HAP-1 (cell line): ENCODE measurements at regions not wholly inside any gene's neighbourhood (a gene's known extent, or its start where the extent isn't known, plus 50 kb on each side); places are given as distances from the start of the nearest gene placed in this dataset.

Experiments
- DNase-seq, 2 experiments: peaks; one replicate each; pipeline ENCODE4 v3.0.0-alpha.2; 2016 to 2020; ENCODE audit warnings: low spot score in 2 of 2
- H3K27me3 ChIP-seq: fragments of 250-450 bp; sonication (Bioruptor Pico); 2 replicates; pipeline ENCODE4 v1.5.1; 2020; ENCODE audit warnings: low read depth, mild to moderate bottlenecking, moderate library complexity
- H3K36me3 ChIP-seq: fragments of 250-450 bp; sonication (Bioruptor Pico); replicated peaks from 2 replicates; pipeline ENCODE4 v1.5.1; 2020; ENCODE audit warnings: mild to moderate bottlenecking
- H3K4me1 ChIP-seq: fragments of 250-450 bp; sonication (Bioruptor Pico); 2 replicates; pipeline ENCODE4 v1.5.1; 2020; ENCODE audit warnings: mild to moderate bottlenecking
- H3K4me3 ChIP-seq: fragments of 250-450 bp; sonication (Bioruptor Pico); 2 replicates; pipeline ENCODE4 v1.5.1; 2020; ENCODE audit warnings: mild to moderate bottlenecking, moderate library complexity
- H3K9me3 ChIP-seq: fragments of 250-450 bp; sonication (Bioruptor Pico); 2 replicates; pipeline ENCODE4 v1.5.1; 2020; ENCODE audit warnings: mild to moderate bottlenecking, moderate library complexity
- in situ Hi-C: fragments of 300-500 bp; cut with MboI; formaldehyde crosslinking; loops from 3 replicates; pipeline ENCODE4 v1.14.3; 2020; ENCODE audit warnings: low sequenced_read_pairs, inconsistent platforms, mixed read lengths

GRCh38 chr1:184141361-184141880, 89.9 kb downstream of the TSEN15 start:
- H3K9me3 ChIP-seq = no peaks in the 10 kb centered on the region; the same call in 1 of the 2 replicates
- H3K27me3 ChIP-seq = no peaks in the 10 kb centered on the region
- in situ Hi-C loops = no loop called here
- H3K4me3 ChIP-seq = no peak overlapping the region
- no peaks in the 10 kb centered on the region for H3K36me3 ChIP-seq
- DNase-seq = no peak
- no peaks in the 10 kb centered on the region for H3K4me1 ChIP-seq

GRCh38 chr1:184143449-184143848, 91.9 kb downstream of the TSEN15 start:
- no peaks in the 10 kb centered on the region for H3K4me1 ChIP-seq
- no peaks in the 10 kb centered on the region for H3K9me3 ChIP-seq
- in situ Hi-C loops = no loop called here
- no peaks in the 10 kb centered on the region for H3K36me3 ChIP-seq
- no peak for DNase-seq
- H3K27me3 ChIP-seq = no peaks in the 10 kb centered on the region
- H3K4me3 ChIP-seq = no peak overlapping the region

DNA sequence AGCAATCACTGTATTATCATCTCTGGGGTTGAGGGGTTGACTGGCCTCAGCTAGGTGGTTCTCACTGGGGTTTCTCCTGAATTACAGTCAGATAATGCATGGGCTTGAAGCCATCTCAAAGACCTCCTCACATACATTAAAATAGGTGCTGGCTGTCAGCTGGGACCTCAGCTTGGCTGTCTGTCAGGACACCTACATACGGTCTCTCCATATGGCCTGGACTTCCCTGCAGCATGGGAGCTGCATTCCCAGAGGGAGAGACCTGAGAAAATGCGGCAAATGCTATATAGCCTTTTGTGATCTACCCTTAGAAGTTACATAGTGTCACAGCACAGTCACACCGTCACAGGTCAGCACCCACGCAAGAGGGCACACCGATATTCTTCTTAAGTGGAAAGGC, 93.6 kb downstream of the TSEN15 start:
- Histone ChIP-seq H3K4me3 (no peak overlapping the region), H3K27me3 (no peaks in the 10 kb centered on the region), H3K36me3 (no peaks in the 10 kb centered on the region), H3K4me1 (no peaks in the 10 kb centered on the region), H3K9me3 (no peaks in the 10 kb centered on the region)
- in situ Hi-C loops = no loop called here
- DNase-seq = no peak

GRCh38 chr1:184146202-184146601, 94.7 kb downstream of the TSEN15 start:
- DNase-seq = no peak
- Histone ChIP-seq H3K27me3 (no peaks in the 10 kb centered on the region), H3K4me1 (no peaks in the 10 kb centered on the region), H3K9me3 (no peaks in the 10 kb centered on the region), H3K36me3 (no peaks in the 10 kb centered on the region), H3K4me3 (no peak overlapping the region)
- in situ Hi-C loops = no loop called here

DNA sequence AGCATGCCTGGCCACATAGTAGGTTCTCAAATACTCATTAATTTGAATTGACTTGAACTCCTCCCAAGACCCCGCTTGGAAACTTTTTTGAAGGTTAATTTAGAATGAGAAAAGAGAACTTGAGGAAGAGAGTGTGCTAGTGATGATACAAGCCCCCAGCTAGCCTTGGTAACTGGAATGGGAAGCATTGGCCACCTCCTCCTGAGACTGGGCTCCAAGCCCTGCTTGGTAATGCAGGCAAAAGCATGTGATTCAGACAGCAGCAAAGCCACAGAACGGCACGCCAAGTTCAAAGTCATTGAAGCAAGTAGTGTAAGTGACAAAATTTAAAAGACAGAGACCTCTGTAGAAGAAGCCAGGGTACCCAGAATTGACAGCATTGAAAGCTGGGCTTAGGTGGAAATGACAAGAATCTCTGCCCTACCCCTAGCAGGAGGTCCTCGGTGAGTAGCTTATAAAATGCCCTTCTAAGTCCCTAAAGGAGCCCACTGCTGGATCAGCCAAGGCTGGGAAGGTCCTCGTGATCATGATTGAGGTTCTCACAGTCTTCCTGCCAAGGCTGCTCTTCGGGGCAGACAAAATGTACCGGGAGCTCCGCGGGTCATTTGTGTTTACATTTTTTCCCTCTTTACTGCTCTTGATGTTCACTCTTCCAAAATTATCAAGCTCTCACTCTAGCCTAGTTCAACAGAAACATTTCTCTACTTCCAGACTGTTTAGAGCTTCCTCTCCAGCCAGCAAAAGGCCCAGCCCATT, 99.4 kb downstream of the TSEN15 start:
- no peak for DNase-seq
- Histone ChIP-seq H3K4me3 (no peak overlapping the region), H3K36me3 (no peaks in the 10 kb centered on the region), H3K4me1 (no peaks in the 10 kb centered on the region), H3K27me3 (no peaks in the 10 kb centered on the region), H3K9me3 (no peaks in the 10 kb centered on the region)
- in situ Hi-C loops = no loop called here

- Histone ChIP-seq H3K27me3 (no peaks in the 10 kb centered on the region), H3K4me3 (no peak overlapping the region), H3K9me3 (no peaks in the 10 kb centered on the region), H3K4me1 (no peaks in the 10 kb centered on the region), H3K36me3 (no peaks in the 10 kb centered on the region)
- in situ Hi-C loops = no loop called here
- no peak for DNase-seq
Measured at GRCh38 chr1:184152434-184152898, 100.9 kb downstream of the TSEN15 start.

DNA sequence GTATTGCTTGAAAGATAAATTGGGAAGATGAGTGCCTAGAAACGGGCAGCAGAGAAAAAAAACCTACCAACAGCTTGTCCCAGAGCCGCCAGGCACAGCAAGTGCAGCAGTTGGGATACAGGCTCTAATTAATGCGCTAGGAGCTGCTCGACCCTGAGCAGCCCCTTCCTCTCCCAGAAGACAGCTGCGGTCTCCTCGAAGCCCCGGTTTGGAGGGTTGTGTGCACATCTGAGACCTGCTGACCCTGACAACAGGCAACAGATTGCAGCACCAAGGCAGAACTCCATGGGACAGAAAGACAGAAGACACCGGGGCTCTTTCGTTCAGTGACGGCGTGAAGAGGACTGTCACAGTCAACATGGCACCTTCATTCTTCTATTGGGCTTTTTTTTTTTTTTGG, 101.4 kb downstream of the TSEN15 start:
- DNase-seq = no peak
- no peak overlapping the region for H3K4me3 ChIP-seq
- no peaks in the 10 kb centered on the region for H3K9me3 ChIP-seq
- no peaks in the 10 kb centered on the region for H3K36me3 ChIP-seq
- no peaks in the 10 kb centered on the region for H3K4me1 ChIP-seq
- H3K27me3 ChIP-seq = no peaks in the 10 kb centered on the region
- in situ Hi-C loops = no loop called here

DNA sequence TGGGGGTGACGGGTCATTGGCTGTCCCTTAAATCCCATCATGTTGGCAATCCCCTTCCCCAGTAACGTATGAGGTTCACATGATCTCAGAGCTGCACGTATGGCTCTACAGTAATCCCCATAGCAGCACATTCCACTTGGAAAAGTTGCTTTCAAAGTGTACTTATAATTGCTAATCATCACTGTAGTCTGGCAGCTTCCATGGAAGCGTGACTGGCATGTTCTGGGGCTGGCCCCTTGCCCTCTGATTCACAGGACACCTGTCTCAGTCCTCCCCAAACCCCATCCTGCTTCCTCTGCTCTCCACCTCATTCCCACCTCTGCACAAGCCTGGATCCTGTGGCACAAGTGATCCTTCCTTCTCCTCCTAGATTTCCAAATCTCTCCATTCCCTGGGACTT, 102.2 kb downstream of the TSEN15 start:
- in situ Hi-C loops = no loop called here
- Histone ChIP-seq H3K4me1 (no peaks in the 10 kb centered on the region), H3K27me3 (no peaks in the 10 kb centered on the region), H3K9me3 (no peaks in the 10 kb centered on the region), H3K36me3 (no peaks in the 10 kb centered on the region), H3K4me3 (no peak overlapping the region)
- DNase-seq = no peak

DNA sequence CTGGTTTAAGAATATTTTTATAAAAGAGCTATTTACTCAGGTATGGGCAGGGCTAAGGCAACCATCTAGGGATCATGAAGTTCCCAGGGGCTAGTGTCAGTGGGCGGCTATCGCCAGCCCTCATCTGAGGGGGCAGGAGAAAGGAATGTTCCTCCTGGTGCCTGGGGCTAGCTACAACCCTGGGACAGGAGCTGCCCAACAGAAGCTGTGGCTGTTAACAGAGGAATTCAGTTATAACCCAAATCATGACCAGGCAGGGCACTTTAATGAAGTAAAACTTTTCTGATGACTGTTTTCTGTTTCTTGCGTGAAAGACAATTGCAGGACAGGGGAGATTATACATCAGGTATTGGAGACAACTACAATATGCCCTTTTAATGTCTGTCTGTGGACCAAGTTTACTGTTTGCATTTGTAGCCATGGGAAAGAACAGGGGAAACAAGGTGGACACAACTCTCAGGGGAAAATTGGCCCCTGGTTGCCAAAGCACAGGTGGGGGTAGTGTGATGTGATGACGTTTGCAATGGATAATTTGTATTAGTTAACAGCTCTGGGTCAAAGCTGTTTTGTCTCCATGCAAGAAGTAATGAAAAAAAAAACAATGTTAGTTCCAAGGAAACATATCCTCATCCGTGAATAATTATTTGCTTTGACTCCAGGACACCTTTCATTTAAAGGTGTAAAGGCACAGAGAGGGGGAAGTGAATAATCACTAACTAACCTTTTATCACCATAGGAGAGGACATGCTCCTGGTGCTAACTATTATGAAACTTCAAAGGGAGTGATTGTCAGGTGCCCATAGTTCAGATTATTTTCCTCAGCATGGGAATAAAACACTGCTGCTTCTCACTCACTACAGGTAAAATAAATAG, 105.2 kb downstream of the TSEN15 start:
- H3K4me3 ChIP-seq = no peak overlapping the region
- no peaks in the 10 kb centered on the region for H3K36me3 ChIP-seq
- H3K27me3 ChIP-seq = no peaks in the 10 kb centered on the region
- H3K4me1 ChIP-seq = no peaks in the 10 kb centered on the region
- in situ Hi-C loops = no loop called here
- H3K9me3 ChIP-seq = no peaks in the 10 kb centered on the region
- no peak for DNase-seq

DNA sequence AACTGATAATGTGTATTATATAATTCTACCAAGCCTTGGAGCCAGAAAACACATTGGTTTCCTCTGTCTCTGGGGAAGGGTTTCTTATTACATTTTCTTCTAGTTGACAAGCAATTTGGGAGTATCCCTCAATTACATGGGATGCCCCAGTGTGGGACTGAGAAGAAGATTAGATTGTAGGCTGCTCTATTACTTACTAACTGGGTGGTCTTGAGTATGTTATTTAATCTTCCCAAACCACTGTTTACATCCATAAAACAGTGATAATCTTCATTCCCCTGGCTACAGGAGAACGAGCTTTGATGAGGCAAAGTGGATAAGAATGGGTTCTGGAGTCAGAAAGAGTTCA, 105.8 kb downstream of the TSEN15 start:
- in situ Hi-C loops = no loop called here
- no peaks in the 10 kb centered on the region for H3K36me3 ChIP-seq
- H3K4me1 ChIP-seq = no peaks in the 10 kb centered on the region
- H3K9me3 ChIP-seq = no peaks in the 10 kb centered on the region
- no peak for DNase-seq
- no peak overlapping the region for H3K4me3 ChIP-seq
- H3K27me3 ChIP-seq = no peaks in the 10 kb centered on the region

DNA sequence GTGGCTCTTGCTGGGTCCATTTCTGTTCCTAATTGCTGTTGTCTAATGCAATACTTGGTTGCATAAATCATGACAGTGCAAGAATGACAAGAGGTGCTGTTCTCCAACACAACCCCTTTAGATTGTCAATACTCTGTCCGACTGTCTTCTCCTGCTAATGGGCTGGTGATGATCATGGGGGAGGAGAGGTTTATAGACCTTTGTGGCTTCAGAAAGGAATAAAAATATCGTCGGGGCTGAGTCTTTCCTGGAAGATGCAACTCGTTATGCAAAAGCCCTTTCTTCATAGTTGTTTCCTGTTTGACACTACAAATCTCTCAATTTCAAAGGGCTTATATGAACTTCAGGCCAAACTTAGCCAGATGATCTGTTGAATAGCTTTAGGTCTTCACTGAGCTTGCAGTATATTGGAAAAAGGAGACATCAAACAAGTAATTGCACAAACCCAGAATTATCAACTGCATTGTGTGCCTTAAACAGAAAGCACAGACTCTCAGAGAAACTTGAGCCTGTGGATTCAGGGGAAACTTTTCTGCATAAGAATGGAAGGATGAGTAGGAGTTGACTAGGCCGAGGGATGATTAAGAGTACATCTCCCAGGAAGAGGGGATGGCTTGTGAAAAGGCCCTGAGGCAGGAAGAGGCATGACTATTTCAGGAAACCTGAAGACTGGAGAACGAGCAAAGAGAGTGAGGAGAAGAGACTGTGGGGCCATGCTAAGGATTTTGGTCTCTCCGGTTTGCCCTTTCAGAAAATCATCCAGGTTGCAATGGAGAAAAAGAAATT, 107.6 kb downstream of the TSEN15 start:
- no peak overlapping the region for H3K4me3 ChIP-seq

DNA sequence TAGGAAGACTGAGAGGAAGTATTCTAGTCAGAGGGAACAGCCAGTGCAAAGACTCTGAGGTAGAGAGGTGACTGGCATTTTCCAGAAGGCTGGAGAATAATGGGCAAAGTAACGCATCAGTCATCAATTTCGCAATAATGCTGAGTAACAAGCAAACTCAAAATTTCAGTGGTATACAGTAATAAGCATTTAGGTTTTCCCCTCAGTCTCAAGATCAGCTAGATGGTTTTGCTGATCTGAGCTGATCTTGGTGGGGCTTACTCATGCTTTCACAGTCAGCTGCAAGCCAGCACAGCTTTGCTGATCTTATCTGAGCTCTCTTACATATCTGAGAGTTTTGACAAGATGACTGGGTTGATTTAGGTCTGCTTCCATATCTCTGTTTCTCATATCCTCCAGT, 108.7 kb downstream of the TSEN15 start:
- in situ Hi-C loops = no loop called here
- DNase-seq = no peak
- no peaks in the 10 kb centered on the region for H3K36me3 ChIP-seq
- no peaks in the 10 kb centered on the region for H3K4me1 ChIP-seq
- no peak overlapping the region for H3K4me3 ChIP-seq
- H3K27me3 ChIP-seq = no peaks in the 10 kb centered on the region
- no peaks in the 10 kb centered on the region; the same call in 1 of the 2 replicates for H3K9me3 ChIP-seq

More for the DNA sequence above, 107.6 kb downstream of the TSEN15 start:
- H3K4me1 ChIP-seq = no peaks in the 10 kb centered on the region
- in situ Hi-C loops = no loop called here
- DNase-seq = peak; percentile 15 to 20
- no peaks in the 10 kb centered on the region for H3K27me3 ChIP-seq
- no peaks in the 10 kb centered on the region for H3K36me3 ChIP-seq
- H3K9me3 ChIP-seq = no peaks in the 10 kb centered on the region

- H3K27me3 ChIP-seq = no peaks in the 10 kb centered on the region
- H3K4me1 ChIP-seq = no peaks in the 10 kb centered on the region
- DNase-seq = no peak
- H3K9me3 ChIP-seq = no peaks in the 10 kb centered on the region; the same call in 1 of the 2 replicates
- no peaks in the 10 kb centered on the region for H3K36me3 ChIP-seq
- no peak overlapping the region for H3K4me3 ChIP-seq
- in situ Hi-C loops = no loop called here
Measured at GRCh38 chr1:184161071-184161698, 109.7 kb downstream of the TSEN15 start.
